HK-2 (cell line): ENCODE measurements at regions not wholly inside any gene's neighbourhood (a gene's known extent, or its start where the extent isn't known, plus 50 kb on each side); places are given as distances from the start of the nearest gene placed in this dataset.

Experiments
- DNase-seq: peaks from one replicate; pipeline ENCODE4 v3.0.0-alpha.2; 2018; ENCODE audit not compliant: unreplicated experiment

- DNase-seq: no peak
Measured at GRCh38 chr12:24138041-24138440, 188.6 kb upstream of the SOX5 start.

GRCh38 chr12:24135158-24135850 is 185.8 kb upstream of the SOX5 start:
- DNase-seq: no peak

DNA sequence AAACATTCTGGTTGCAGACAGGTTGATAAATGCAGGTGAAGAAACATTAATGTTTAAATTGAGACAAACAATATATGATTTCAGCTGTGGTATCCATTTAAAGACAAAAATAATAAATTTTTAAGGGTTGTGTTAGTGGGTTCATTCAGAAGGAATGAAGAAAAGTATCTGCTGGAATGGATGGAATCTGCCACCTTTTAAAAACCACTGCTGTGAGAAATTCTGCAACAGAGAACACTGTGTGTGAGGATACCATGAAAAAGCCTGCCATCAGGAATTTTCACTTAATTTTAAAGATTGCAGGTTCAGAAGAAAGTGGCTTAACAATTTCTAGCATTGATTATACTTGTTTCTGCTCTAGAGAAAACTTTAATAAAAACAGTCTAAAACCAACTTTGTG is 184.6 kb upstream of the SOX5 start:
- no peak for DNase-seq

GRCh38 chr12:24133384-24133783 is 183.9 kb upstream of the SOX5 start:
- no peak for DNase-seq

DNA sequence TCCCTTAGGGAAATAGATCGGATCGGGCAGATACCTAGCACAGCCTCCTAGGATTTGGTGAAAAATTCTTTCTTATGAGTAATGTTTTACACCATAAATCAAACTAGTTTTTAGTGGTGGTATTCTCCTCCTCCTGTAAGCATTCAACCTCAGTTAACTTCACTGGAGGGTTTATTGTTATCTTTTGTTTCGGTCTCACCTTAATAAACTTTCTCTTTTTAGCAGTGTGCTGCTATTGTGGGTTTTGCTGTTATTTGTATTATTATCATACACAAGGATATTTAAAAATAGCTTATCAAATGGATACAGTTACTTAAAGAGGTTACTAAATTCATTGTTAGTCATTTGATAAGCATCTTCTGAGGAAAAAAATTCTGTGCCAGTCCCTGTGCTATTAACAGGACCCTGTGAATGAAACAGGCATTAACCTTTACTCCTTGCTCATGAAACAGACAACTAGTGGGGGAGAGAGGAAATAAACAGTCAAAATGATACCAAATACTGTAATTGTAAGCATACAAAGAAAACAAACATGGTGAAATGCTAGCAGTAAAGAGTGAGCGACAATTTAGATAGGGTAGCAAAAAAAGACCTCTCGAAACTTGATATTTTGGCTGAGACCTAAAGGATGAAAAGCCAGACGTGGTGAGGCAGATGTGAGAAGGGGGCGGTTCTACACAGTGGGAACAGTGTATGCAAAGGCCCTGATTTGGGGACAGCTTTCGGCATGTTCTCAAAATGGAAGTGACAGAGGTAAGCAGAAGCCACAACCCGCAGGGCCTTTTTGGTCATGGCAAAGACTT is 178.7 kb upstream of the SOX5 start:
- no peak for DNase-seq

DNA sequence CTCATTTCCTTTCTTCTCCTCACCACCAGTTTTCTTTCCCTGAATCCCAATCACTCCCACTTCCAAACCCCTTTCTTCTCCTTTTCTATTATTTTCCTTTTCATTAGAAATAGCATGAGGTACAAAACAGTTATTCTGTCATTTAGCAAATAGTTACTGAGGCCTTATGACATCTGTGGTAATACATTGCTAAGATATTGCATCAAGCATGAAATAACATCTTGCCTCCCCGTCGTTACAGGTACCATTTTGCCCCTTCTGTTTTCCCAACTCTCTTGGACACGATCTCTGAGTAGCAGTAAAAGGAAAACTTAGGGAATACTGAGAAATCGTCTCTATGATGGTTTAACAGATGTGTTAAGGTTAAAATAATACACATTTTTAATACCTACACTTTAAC is 175.8 kb upstream of the SOX5 start:
- DNase-seq: no peak

DNA sequence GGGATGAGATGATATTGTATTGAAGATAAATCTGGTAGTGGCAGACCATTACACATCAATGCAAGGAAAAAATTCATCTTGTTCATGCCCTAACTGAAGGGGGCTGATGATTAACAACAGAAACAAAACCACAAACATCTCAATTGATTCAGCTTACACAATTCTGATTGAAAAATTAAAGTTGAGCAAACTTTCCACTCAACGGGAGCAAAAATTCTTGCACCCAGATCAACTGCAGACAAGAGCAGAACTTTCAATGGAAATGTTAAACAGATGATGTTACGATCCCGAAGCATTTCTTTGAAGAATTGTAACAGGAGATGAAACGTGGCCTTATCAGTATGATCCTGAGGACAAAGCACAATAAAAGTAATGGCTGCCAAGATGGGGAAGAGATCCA is 172.4 kb upstream of the SOX5 start:
- no peak for DNase-seq

DNA sequence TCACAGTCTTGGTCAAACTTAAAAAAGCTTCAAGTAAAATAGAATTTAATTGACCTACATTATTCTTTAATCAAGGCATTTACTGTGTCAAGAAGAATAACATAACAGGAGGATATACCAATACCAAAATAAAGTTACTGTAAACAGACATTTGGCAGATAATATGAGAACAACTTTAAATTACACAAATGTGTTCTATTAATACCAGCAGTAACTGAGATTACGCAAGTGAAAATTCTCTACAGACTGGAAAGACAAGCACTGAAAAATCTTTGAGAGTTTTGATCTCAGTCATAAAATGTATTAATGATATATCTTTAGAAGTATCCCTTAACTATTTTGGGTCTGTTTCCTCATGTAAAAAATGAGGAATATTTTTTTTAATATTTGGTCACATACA is 169.2 kb upstream of the SOX5 start:
- DNase-seq: no peak

DNA sequence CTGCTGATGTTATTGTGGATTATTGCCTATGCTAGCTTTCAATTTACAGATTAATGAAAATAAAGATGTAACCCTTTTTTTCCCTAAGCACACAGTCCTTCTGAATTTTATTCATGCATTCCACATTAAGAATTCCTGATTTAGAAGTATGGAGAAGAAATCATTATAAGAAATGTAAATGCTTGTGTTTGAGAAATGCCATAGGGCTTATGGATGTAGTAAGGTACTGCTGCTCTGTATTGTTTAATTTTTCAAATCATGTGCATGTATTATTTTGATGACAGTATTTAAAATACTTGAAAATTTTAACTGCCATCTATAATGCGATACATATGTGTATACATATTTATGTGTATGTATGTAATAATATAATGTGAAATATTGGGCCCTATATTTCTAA is 167.1 kb upstream of the SOX5 start:
- DNase-seq: no peak

GRCh38 chr12:24113701-24114100 is 164.2 kb upstream of the SOX5 start:
- no peak for DNase-seq

DNA sequence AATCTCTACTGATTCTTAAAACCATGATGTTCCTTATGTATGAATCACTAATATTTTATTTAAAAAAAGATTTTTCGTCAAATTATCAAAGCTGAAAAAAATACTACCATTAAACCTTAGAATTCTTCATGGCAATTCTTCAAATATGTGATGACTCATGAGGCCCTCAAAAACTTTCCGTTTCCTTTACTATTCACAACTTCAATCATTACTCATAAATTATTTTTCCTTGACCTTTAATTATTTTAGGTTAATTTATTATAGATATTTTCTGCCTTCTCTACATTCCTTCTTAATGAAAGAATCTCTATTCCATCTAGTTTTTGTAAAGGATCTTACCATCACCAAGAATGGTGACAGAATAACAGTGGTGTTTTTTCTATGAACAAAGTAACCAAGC is 162.1 kb upstream of the SOX5 start:
- DNase-seq: no peak

GRCh38 chr12:24111086-24111485 is 161.6 kb upstream of the SOX5 start:
- no peak for DNase-seq

DNA sequence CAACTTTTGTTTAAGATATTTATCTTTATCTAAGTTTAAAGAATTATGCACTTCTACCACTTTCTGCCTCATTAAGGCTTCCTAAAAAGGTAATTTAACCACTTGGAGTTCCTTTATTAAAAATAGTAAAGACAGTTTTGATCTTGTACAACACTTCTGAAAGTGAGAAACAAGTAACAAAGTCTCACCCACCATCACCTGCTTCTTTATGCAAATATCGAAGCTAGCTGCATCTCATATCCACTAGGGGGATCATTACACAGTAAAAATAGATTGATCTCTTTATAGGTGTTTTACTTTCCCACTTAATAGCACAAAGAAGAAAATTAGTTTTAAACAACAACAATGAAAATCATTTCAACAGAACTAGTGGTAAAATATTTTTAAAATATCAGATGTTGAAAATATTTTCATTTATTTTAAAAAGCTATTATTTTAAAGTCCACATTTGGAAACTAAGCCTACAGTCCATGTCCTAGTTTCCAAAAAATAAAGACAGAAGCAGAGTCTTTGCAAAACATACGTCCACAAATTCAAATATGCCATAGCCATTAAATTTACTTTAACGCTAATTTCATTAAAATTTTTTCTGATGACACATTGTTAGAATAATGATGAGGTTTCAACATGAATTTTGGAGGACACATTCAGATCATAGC is 160.0 kb upstream of the SOX5 start:
- no peak for DNase-seq

- DNase-seq: no peak
Measured at GRCh38 chr12:24102676-24103075, 153.2 kb upstream of the SOX5 start.

- no peak for DNase-seq
Measured at GRCh38 chr12:24099576-24099975, 150.1 kb upstream of the SOX5 start.

- DNase-seq: no peak
Measured at GRCh38 chr12:24095245-24095644, 145.8 kb upstream of the SOX5 start.

- no peak for DNase-seq
Measured at GRCh38 chr12:24089510-24089890, 140.0 kb upstream of the SOX5 start.

- DNase-seq: no peak
Measured at GRCh38 chr12:24088751-24089509, 139.5 kb upstream of the SOX5 start.

- DNase-seq: no peak
Measured at GRCh38 chr12:24087294-24087693, 137.8 kb upstream of the SOX5 start.

- no peak for DNase-seq
Measured at GRCh38 chr12:24084800-24085199, 135.3 kb upstream of the SOX5 start.

- DNase-seq: no peak
Measured at GRCh38 chr12:24083838-24084237, 134.4 kb upstream of the SOX5 start.

DNA sequence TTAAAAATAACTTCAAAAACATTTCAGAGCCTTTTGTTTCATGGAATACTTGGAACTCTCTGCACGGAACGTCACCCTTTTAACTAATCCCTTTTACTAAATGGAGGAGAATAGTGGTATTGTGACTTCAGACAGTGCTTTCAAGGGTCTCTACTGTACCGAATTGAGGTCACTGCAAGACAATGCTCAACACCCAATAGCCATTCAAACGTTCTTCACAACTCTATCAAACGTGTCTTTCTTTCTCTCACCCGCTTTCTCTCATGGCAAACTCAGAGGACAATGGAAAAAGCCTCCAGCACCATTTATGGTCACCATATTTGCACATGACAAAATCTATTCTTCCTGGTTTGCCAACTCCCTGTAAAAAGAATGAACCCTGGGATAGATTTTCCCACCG is 132.1 kb upstream of the SOX5 start:
- no peak for DNase-seq
